Neural cell (in vitro differentiated cells): ENCODE measurements at regions not wholly inside any gene's neighbourhood (a gene's known extent, or its start where the extent isn't known, plus 50 kb on each side); places are given as distances from the start of the nearest gene placed in this dataset.

Experiments used
- H2AFZ ChIP-seq: fragments of 200-600, 300-800 bp; sonication (generic), shearing (Covaris generic); 2 replicates; pipeline ENCODE4 v1.6.0; 2014; ENCODE audit warnings: low read depth, mild to moderate bottlenecking, antibody characterized with exemption, low read length, moderate library complexity
- H3F3A ChIP-seq: fragments of 200-600 bp; shearing (Covaris generic); 2 replicates; pipeline ENCODE4 v1.6.1; 2016; ENCODE audit warnings: mild to moderate bottlenecking, moderate library complexity, mixed read lengths, antibody characterized with exemption, low read length; ENCODE audit not compliant: insufficient read depth, poor library complexity, severe bottlenecking
- H3K27ac ChIP-seq: fragments of 200-600, 300-800 bp; sonication (generic), shearing (Covaris generic); 2 replicates; pipeline ENCODE4 v1.5.1; 2014; ENCODE audit warnings: mild to moderate bottlenecking, low read length, moderate library complexity
- H3K27me3 ChIP-seq: fragments of 300-800, 200-600 bp; sonication (generic), shearing (Covaris generic); 2 replicates; pipeline ENCODE4 v1.6.0; 2014; ENCODE audit warnings: mild to moderate bottlenecking, low read depth, low read length, moderate library complexity; ENCODE audit not compliant: insufficient read depth
- H3K36me3 ChIP-seq: fragments of 300-800, 200-600 bp; sonication (generic), shearing (Covaris generic); 2 replicates; pipeline ENCODE4 v1.5.1; 2014; ENCODE audit warnings: mild to moderate bottlenecking, antibody characterized with exemption, low read length, moderate library complexity; ENCODE audit not compliant: insufficient read depth
- H3K4me2 ChIP-seq: fragments of 300-800, 200-600 bp; sonication (generic), shearing (Covaris generic); 2 replicates; pipeline ENCODE4 v1.6.0; 2014; ENCODE audit warnings: mild to moderate bottlenecking, low read length
- H3K4me3 ChIP-seq: fragments of 300-800, 200-600 bp; sonication (generic), shearing (Covaris generic); 2 replicates; pipeline ENCODE4 v1.5.1; 2014; ENCODE audit warnings: mild to moderate bottlenecking, low read length, moderate library complexity
- H3K79me2 ChIP-seq: fragments of 200-600 bp; shearing (Covaris generic); replicated peaks from 2 replicates; pipeline ENCODE4 v1.6.0; 2014; ENCODE audit warnings: mild to moderate bottlenecking, low read length, moderate library complexity; ENCODE audit not compliant: insufficient read depth
- H3K9ac ChIP-seq: fragments of 300-800, 200-600 bp; sonication (generic), shearing (Covaris generic); 2 replicates; pipeline ENCODE4 v1.6.1; 2016; ENCODE audit warnings: mild to moderate bottlenecking, low read length, mixed read lengths
- H3K9me2 ChIP-seq: fragments of 200-600 bp; shearing (Covaris generic); 2 replicates; pipeline ENCODE4 v1.6.1; 2016; ENCODE audit warnings: mild to moderate bottlenecking, low read length, mixed read lengths; ENCODE audit not compliant: insufficient read depth
- H3K9me3 ChIP-seq: fragments of 200-600, 300-800 bp; sonication (generic), shearing (Covaris generic); 2 replicates; pipeline ENCODE4 v1.6.1; 2016; ENCODE audit warnings: mild to moderate bottlenecking, mixed run types, low read length, moderate library complexity, mixed read lengths
- H4K20me1 ChIP-seq: fragments of 200-600 bp; shearing (Covaris generic); 2 replicates; pipeline ENCODE4 v1.6.1; 2016; ENCODE audit warnings: mild to moderate bottlenecking, mixed run types; ENCODE audit not compliant: insufficient read depth
- CTCF ChIP-seq: fragments of 450-650 bp; IDR thresholded peaks from 2 replicates; pipeline ENCODE4 v1.5.1; 2014; ENCODE audit warnings: antibody characterized with exemption, mild to moderate bottlenecking, moderate library complexity; ENCODE audit not compliant: poor library complexity, severe bottlenecking
- EP300 ChIP-seq: fragments of 450-650 bp; conservative IDR thresholded peaks from 2 replicates; pipeline ENCODE4 v1.6.1; 2014; ENCODE audit warnings: antibody characterized with exemption, mild to moderate bottlenecking, moderate library complexity; ENCODE audit not compliant: poor library complexity, severe bottlenecking
- EZH2 ChIP-seq: fragments of 200-600, 300-800 bp; shearing (Covaris generic), sonication (generic); IDR thresholded peaks from 2 replicates; pipeline ENCODE4 v1.6.1; 2014; ENCODE audit warnings: antibody characterized with exemption, low read length, borderline replicate concordance, mild to moderate bottlenecking; ENCODE audit not compliant: insufficient read depth, poor library complexity, severe bottlenecking
- MXI1 ChIP-seq: fragments of 450-650 bp; conservative IDR thresholded peaks from 2 replicates; pipeline ENCODE4 v1.6.1; 2014; ENCODE audit warnings: antibody characterized with exemption, mild to moderate bottlenecking; ENCODE audit not compliant: poor library complexity, severe bottlenecking
- POLR2AphosphoS5 ChIP-seq: IDR thresholded peaks from 2 replicates; pipeline ENCODE4 v1.6.1; 2012
- RAD21 ChIP-seq: fragments of 450-650 bp; conservative IDR thresholded peaks from 2 replicates; pipeline ENCODE4 v1.6.1; 2014; ENCODE audit warnings: antibody characterized with exemption, mild to moderate bottlenecking, moderate library complexity
- SMC3 ChIP-seq: fragments of 450-650 bp; conservative IDR thresholded peaks from 2 replicates; pipeline ENCODE4 v1.6.1; 2014; ENCODE audit warnings: antibody characterized with exemption, mild to moderate bottlenecking, moderate library complexity; ENCODE audit not compliant: poor library complexity
- TAF1 ChIP-seq: IDR thresholded peaks from 2 replicates; pipeline ENCODE4 v1.6.1; 2012; ENCODE audit warnings: low read depth

GRCh38 chr6:170137911-170138910 is 152.7 kb downstream of the DLL1 start:
- no peak overlapping the region for H3K4me2 ChIP-seq
- H2AFZ ChIP-seq = no peak overlapping the region
- no peaks in the 10 kb centered on the region for H3K79me2 ChIP-seq
- H3K9ac ChIP-seq = no peak overlapping the region
- no peak overlapping the region for H3K4me3 ChIP-seq
- TF ChIP-seq POLR2AphosphoS5 = no peak
- no peak for TF ChIP-seq TAF1
- H3K36me3 ChIP-seq = no peaks in the 10 kb centered on the region
- no peaks in the 10 kb centered on the region for H3K9me3 ChIP-seq
- H3K27me3 ChIP-seq = no peaks in the 10 kb centered on the region
- H3F3A ChIP-seq = no peaks in the 10 kb centered on the region
- H3K27ac ChIP-seq = no peak overlapping the region
- H4K20me1 ChIP-seq = no peaks in the 10 kb centered on the region
- H3K9me2 ChIP-seq = no peaks in the 10 kb centered on the region

GRCh38 chr6:170137176-170137891 is 153.5 kb downstream of the DLL1 start:
- Histone ChIP-seq H3K9ac (no peak overlapping the region), H3K4me3 (no peak overlapping the region), H3K27me3 (no peaks in the 10 kb centered on the region), H3K79me2 (no peaks in the 10 kb centered on the region), H3K9me2 (no peaks in the 10 kb centered on the region), H3K4me2 (no peak overlapping the region), H4K20me1 (no peaks in the 10 kb centered on the region), H3K9me3 (no peaks in the 10 kb centered on the region), H3K27ac (no peak overlapping the region), H3F3A (no peaks in the 10 kb centered on the region), H2AFZ (no peak overlapping the region), H3K36me3 (no peaks in the 10 kb centered on the region)
- TF ChIP-seq EZH2 = no peak
- TF ChIP-seq SMC3 = no peak
- no peak for TF ChIP-seq CTCF
- no peak for TF ChIP-seq TAF1
- no peak for TF ChIP-seq POLR2AphosphoS5
- TF ChIP-seq EP300 = no peak
- TF ChIP-seq RAD21 = no peak
- TF ChIP-seq MXI1 = no peak

- Histone ChIP-seq H3K79me2 (no peaks in the 10 kb centered on the region), H4K20me1 (no peaks in the 10 kb centered on the region), H3K27ac (no peak overlapping the region), H3F3A (no peaks in the 10 kb centered on the region), H3K27me3 (no peaks in the 10 kb centered on the region), H3K9ac (no peak overlapping the region), H3K4me3 (no peak overlapping the region), H3K4me2 (no peak overlapping the region), H3K9me2 (no peaks in the 10 kb centered on the region), H3K36me3 (no peaks in the 10 kb centered on the region), H3K9me3 (no peaks in the 10 kb centered on the region), H2AFZ (no peak overlapping the region)
- TF ChIP-seq RAD21 = no peak
- TF ChIP-seq EZH2 = no peak
- no peak for TF ChIP-seq MXI1
Measured at GRCh38 chr6:170136541-170137175, 154.2 kb downstream of the DLL1 start.
